ENCODE measurements at regions not wholly inside any gene's neighbourhood (a gene's known extent, or its start where the extent isn't known, plus 50 kb on each side); places are given as distances from the start of the nearest gene placed in this dataset.
A peak's percentile ranks its signal among the peaks of the same experiment; 100 is the strongest.

GRCh38 chr13:85638265-85638664, 161.0 kb downstream of the SLITRK6 start:
- Histone ChIP-seq H3K4me1 (ENCODE audit: insufficient read depth) (no peaks in the 10 kb centered on the region), H3K27ac (ENCODE audit: low read depth) (no peak overlapping the region), H3K36me3 (ENCODE audit: insufficient read depth) (no peaks in the 10 kb centered on the region), H3K4me2 (no peak overlapping the region), H4K20me1 (replicated peaks; ENCODE audit: insufficient read depth) (no peaks in the 10 kb centered on the region), H2AFZ (peak overlapping the region; percentile 72; the same call in 1 of the 2 replicates), H3K4me3 (no peak overlapping the region), H3K9me2 (ENCODE audit: insufficient read depth) (no peaks in the 10 kb centered on the region; the same call in 1 of the 2 replicates), H3F3A (replicated peaks; ENCODE audit: low read depth) (no peaks in the 10 kb centered on the region), H3K79me2 (replicated peaks; ENCODE audit: insufficient read depth) (no peaks in the 10 kb centered on the region), H3K27me3 (ENCODE audit: insufficient read depth) (no peaks in the 10 kb centered on the region)
- Mint-ChIP-seq H3K36me3 (ENCODE audit: low read depth) (no peaks in the 10 kb centered on the region), H3K4me3 (no peak overlapping the region), H3K9me3 (no peaks in the 10 kb centered on the region), H3K27ac (no peak overlapping the region), H3K27me3 (ENCODE audit: insufficient read depth, low read depth, poor library complexity) (peaks cover 5% of the 10 kb centered on the region), H3K4me1 (no peaks in the 10 kb centered on the region)
- ATAC-seq (no peak; the same call in 2 of the 3 replicates), DNase-seq (ENCODE audit: low spot score) (no peak)
- no peak for TF ChIP-seq ZNF114 (CRISPR knock-in tag; IDR thresholded peaks at IDR 0.05)

- no peaks in the 10 kb centered on the region; the same call in 2 of the 3 replicates for H3K9me3 Mint-ChIP-seq
- no peak for TF ChIP-seq CREB1 (CRISPR knock-in tag; IDR thresholded peaks at IDR 0.05; ENCODE audit: low read depth)
- no peak for TF ChIP-seq STAT1 (IDR thresholded peaks at IDR 0.05; ENCODE audit: unreplicated experiment)
- TF ChIP-seq ZNF331 (CRISPR knock-in tag; IDR thresholded peaks at IDR 0.05; ENCODE audit: low read depth), result no peak
- no peak for TF ChIP-seq EZH2phosphoT487 (IDR thresholded peaks at IDR 0.05; ENCODE audit: unreplicated experiment)
- TF ChIP-seq NANOG (IDR thresholded peaks at IDR 0.05; ENCODE audit: borderline replicate concordance), result no peak
- no peak for TF ChIP-seq JUNB (IDR thresholded peaks at IDR 0.05; ENCODE audit: unreplicated experiment)
- no peak for TF ChIP-seq ZNF114 (CRISPR knock-in tag; IDR thresholded peaks at IDR 0.05)
- no peak for TF ChIP-seq EZH2 (IDR thresholded peaks at IDR 0.05; ENCODE audit: low read depth, unreplicated experiment)
- TF ChIP-seq, protein P1, sequence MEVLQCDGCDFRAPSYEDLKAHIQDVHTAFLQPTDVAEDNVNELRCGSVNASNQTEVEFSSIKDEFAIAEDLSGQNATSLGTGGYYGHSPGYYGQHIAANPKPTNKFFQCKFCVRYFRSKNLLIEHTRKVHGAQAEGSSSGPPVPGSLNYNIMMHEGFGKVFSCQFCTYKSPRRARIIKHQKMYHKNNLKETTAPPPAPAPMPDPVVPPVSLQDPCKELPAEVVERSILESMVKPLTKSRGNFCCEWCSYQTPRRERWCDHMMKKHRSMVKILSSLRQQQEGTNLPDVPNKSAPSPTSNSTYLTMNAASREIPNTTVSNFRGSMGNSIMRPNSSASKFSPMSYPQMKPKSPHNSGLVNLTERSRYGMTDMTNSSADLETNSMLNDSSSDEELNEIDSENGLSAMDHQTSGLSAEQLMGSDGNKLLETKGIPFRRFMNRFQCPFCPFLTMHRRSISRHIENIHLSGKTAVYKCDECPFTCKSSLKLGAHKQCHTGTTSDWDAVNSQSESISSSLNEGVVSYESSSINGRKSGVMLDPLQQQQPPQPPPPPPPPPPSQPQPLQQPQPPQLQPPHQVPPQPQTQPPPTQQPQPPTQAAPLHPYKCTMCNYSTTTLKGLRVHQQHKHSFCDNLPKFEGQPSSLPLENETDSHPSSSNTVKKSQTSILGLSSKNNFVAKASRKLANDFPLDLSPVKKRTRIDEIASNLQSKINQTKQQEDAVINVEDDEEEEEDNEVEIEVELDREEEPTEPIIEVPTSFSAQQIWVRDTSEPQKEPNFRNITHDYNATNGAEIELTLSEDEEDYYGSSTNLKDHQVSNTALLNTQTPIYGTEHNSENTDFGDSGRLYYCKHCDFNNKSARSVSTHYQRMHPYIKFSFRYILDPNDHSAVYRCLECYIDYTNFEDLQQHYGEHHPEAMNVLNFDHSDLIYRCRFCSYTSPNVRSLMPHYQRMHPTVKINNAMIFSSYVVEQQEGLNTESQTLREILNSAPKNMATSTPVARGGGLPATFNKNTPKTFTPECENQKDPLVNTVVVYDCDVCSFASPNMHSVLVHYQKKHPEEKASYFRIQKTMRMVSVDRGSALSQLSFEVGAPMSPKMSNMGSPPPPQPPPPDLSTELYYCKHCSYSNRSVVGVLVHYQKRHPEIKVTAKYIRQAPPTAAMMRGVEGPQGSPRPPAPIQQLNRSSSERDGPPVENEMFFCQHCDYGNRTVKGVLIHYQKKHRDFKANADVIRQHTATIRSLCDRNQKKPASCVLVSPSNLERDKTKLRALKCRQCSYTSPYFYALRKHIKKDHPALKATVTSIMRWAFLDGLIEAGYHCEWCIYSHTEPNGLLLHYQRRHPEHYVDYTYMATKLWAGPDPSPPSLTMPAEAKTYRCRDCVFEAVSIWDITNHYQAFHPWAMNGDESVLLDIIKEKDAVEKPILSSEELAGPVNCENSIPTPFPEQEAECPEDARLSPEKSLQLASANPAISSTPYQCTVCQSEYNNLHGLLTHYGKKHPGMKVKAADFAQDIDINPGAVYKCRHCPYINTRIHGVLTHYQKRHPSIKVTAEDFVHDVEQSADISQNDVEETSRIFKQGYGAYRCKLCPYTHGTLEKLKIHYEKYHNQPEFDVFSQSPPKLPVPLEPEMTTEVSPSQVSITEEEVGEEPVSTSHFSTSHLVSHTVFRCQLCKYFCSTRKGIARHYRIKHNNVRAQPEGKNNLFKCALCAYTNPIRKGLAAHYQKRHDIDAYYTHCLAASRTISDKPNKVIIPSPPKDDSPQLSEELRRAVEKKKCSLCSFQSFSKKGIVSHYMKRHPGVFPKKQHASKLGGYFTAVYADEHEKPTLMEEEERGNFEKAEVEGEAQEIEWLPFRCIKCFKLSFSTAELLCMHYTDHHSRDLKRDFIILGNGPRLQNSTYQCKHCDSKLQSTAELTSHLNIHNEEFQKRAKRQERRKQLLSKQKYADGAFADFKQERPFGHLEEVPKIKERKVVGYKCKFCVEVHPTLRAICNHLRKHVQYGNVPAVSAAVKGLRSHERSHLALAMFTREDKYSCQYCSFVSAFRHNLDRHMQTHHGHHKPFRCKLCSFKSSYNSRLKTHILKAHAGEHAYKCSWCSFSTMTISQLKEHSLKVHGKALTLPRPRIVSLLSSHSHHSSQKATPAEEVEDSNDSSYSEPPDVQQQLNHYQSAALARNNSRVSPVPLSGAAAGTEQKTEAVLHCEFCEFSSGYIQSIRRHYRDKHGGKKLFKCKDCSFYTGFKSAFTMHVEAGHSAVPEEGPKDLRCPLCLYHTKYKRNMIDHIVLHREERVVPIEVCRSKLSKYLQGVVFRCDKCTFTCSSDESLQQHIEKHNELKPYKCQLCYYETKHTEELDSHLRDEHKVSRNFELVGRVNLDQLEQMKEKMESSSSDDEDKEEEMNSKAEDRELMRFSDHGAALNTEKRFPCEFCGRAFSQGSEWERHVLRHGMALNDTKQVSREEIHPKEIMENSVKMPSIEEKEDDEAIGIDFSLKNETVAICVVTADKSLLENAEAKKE (CRISPR knock-in tag; IDR thresholded peaks at IDR 0.05), result no peak
- no peak for TF ChIP-seq CTCF (conservative IDR thresholded peaks at IDR 0.05; ENCODE audit: low read depth in 2 of 2)
Observed at GRCh38 chr13:85632526-85633195, 166.6 kb downstream of the SLITRK6 start.

More at GRCh38 chr13:85632526-85633195, 166.6 kb downstream of the SLITRK6 start:
- Histone ChIP-seq H3K4me3 (no peak overlapping the region), H3F3A (replicated peaks; ENCODE audit: low read depth) (no peaks in the 10 kb centered on the region), H3K79me2 (replicated peaks; ENCODE audit: insufficient read depth) (no peaks in the 10 kb centered on the region), H3K36me3 (ENCODE audit: insufficient read depth) (no peaks in the 10 kb centered on the region), H4K20me1 (replicated peaks; ENCODE audit: insufficient read depth) (no peaks in the 10 kb centered on the region), H2AFZ (no peak overlapping the region), H3K27me3 (ENCODE audit: insufficient read depth) (no peaks in the 10 kb centered on the region), H3K4me2 (no peak overlapping the region), H3K4me1 (ENCODE audit: insufficient read depth) (peaks cover 14% of the 10 kb centered on the region), H3K9me2 (ENCODE audit: insufficient read depth) (no peaks in the 10 kb centered on the region), H3K27ac (ENCODE audit: low read depth) (no peak overlapping the region)
- DNase-seq (ENCODE audit: low spot score) (no peak), ATAC-seq (no peak)
- Mint-ChIP-seq H3K36me3 (ENCODE audit: low read depth) (no peaks in the 10 kb centered on the region), H3K27me3 (ENCODE audit: insufficient read depth, low read depth, poor library complexity) (no peaks in the 10 kb centered on the region), H3K4me3 (no peak overlapping the region), H3K4me1 (peaks cover 12% of the 10 kb centered on the region; the same call in 2 of the 3 replicates), H3K27ac (no peak overlapping the region)
